ENCODE measurements at regions not wholly inside any gene's neighbourhood (a gene's known extent, or its start where the extent isn't known, plus 50 kb on each side); places are given as distances from the start of the nearest gene placed in this dataset.

DNA sequence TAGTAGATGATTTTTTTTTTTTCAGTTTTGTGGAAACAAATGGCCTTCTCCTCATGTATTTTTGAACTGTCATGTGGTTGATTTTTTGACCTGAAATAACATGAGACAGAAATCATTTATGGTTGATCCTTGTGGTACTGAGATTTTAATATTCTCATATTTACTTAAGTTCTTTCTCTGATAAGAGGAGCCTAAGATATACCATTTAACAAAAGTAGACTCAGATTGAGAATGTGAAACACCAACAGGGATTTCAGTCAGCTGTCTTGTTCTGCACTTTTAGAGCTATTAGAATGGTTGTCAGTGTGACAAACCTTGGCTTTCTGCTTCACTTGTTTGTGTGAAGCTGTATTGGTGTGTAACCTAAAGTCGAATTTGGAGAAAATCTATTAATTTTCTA is 575.7 kb downstream of the SPOCK3 start:
- H3K4me2 ChIP-seq (replicated peaks; ENCODE audit: low read depth, low read length, poor library complexity, severe bottlenecking): no peak overlapping the region
- CTCF ChIA-PET: no interaction called here
- TF ChIP-seq EZH2 (IDR thresholded peaks at IDR 0.05; ENCODE audit: borderline replicate concordance, insufficient read depth, low read depth, low read length, poor library complexity, severe bottlenecking): no peak
- no peak for TF ChIP-seq CTCF (IDR thresholded peaks at IDR 0.05)
- H3K27me3 Mint-ChIP-seq: no peaks in the 10 kb centered on the region
- no peak overlapping the region for H3K27ac ChIP-seq (ENCODE audit: low read length in 2 of 2)
- H3K36me3 ChIP-seq (replicated peaks in 1 of 2; ENCODE audit: control extremely low read depth in 1 of 2, control insufficient read depth in 1 of 2, extremely low read depth in 1 of 2, insufficient read depth in 2 of 2, low read length in 1 of 2): no peaks in the 10 kb centered on the region
- no peaks in the 10 kb centered on the region for H3K9me3 Mint-ChIP-seq (ENCODE audit: insufficient read depth)
- no peak overlapping the region for H3K4me3 ChIP-seq (ENCODE audit: control extremely low read depth in 1 of 5, extremely low read depth in 1 of 5, insufficient read depth in 1 of 5, low read depth in 2 of 5, low read length in 4 of 5)
- intact Hi-C loops (cut with micrococcal nuclease): no loop called here
- DNase-seq (no peak), ATAC-seq (ENCODE audit: low read depth) (no peak)
- H3K4me1 Mint-ChIP-seq: no peaks in the 10 kb centered on the region
- H4K20me1 ChIP-seq (ENCODE audit: control insufficient read depth, insufficient read depth, low read length, poor library complexity, severe bottlenecking): no peaks in the 10 kb centered on the region
- no peaks in the 10 kb centered on the region for H3K4me1 ChIP-seq (ENCODE audit: control insufficient read depth in 2 of 2, insufficient read depth in 2 of 2, low read length in 2 of 2)
- no peak overlapping the region for H3K27ac Mint-ChIP-seq
- H3K4me3 Mint-ChIP-seq: no peak overlapping the region
- no peaks in the 10 kb centered on the region for H3K9me3 ChIP-seq (ENCODE audit: control extremely low read depth in 1 of 3, control insufficient read depth in 2 of 3, insufficient read depth in 1 of 3, low read length in 2 of 3)
- POLR2A ChIA-PET: no interaction called here
- no peak overlapping the region for H3K9ac ChIP-seq (ENCODE audit: low read length)
- no peak overlapping the region for H2AFZ ChIP-seq (ENCODE audit: insufficient read depth, low read depth, low read length, poor library complexity, severe bottlenecking)
- no CpG with 5 or more reads among the region's 1 CpG for WGBS (ENCODE audit: insufficient coverage)
- no peaks in the 10 kb centered on the region for H3K27me3 ChIP-seq (replicated peaks in 1 of 4; ENCODE audit: control extremely low read depth in 1 of 4, control insufficient read depth in 3 of 4, insufficient read depth in 4 of 4, low read length in 3 of 4)
- no peaks in the 10 kb centered on the region for H3K79me2 ChIP-seq (ENCODE audit: control insufficient read depth, insufficient read depth, low read length)

DNA sequence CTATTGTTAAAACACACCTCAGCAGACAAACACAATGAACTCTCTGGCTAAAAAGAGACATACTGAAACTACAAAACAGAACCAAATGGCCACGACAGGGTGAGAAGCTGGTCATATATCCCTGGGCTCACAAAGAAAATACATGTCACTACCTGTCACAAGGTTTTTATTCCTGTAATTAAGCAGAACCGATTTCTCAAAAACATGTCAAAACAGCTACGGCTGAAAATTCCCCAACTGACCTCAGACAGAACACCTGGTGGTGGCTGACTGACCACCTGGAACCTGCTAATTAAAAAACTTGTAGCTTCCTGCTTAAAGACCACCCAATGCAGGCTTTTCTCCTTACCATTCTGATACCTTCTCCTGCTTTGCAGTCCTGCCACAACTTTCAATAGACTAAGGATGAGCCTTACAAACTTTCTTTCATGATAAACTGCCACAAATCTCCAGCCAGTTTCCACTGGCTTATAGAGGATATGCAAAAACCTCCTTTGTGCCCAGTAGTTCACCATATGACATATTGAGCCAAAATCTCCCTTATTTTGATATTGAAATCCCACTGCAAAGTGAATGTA is 571.9 kb downstream of the SPOCK3 start:
- Histone ChIP-seq H3K4me3 (ENCODE audit: control extremely low read depth in 1 of 5, extremely low read depth in 1 of 5, insufficient read depth in 1 of 5, low read depth in 2 of 5, low read length in 4 of 5) (no peak overlapping the region), H3K79me2 (ENCODE audit: control insufficient read depth, insufficient read depth, low read length) (no peaks in the 10 kb centered on the region), H2AFZ (ENCODE audit: insufficient read depth, low read depth, low read length, poor library complexity, severe bottlenecking) (no peak overlapping the region), H3K4me1 (ENCODE audit: control insufficient read depth in 2 of 2, insufficient read depth in 2 of 2, low read length in 2 of 2) (no peaks in the 10 kb centered on the region), H3K27me3 (replicated peaks in 1 of 4; ENCODE audit: control extremely low read depth in 1 of 4, control insufficient read depth in 3 of 4, insufficient read depth in 4 of 4, low read length in 3 of 4) (no peaks in the 10 kb centered on the region), H3K9ac (ENCODE audit: low read length) (no peak overlapping the region), H3K27ac (ENCODE audit: low read length in 2 of 2) (no peak overlapping the region), H3K36me3 (replicated peaks in 1 of 2; ENCODE audit: control extremely low read depth in 1 of 2, control insufficient read depth in 1 of 2, extremely low read depth in 1 of 2, insufficient read depth in 2 of 2, low read length in 1 of 2) (no peaks in the 10 kb centered on the region), H4K20me1 (ENCODE audit: control insufficient read depth, insufficient read depth, low read length, poor library complexity, severe bottlenecking) (no peaks in the 10 kb centered on the region), H3K4me2 (replicated peaks; ENCODE audit: low read depth, low read length, poor library complexity, severe bottlenecking) (no peak overlapping the region), H3K9me3 (ENCODE audit: control extremely low read depth in 1 of 3, control insufficient read depth in 2 of 3, insufficient read depth in 1 of 3, low read length in 2 of 3) (no peaks in the 10 kb centered on the region)
- POLR2A ChIA-PET: no interaction called here
- no peak for TF ChIP-seq EZH2 (IDR thresholded peaks at IDR 0.05; ENCODE audit: borderline replicate concordance, insufficient read depth, low read depth, low read length, poor library complexity, severe bottlenecking)
- no peak for DNase-seq
- ATAC-seq (ENCODE audit: low read depth): no peak
- Mint-ChIP-seq H3K4me1 (no peaks in the 10 kb centered on the region), H3K4me3 (no peak overlapping the region), H3K27me3 (no peaks in the 10 kb centered on the region), H3K9me3 (ENCODE audit: insufficient read depth) (no peaks in the 10 kb centered on the region), H3K27ac (no peak overlapping the region)
- intact Hi-C loops (cut with micrococcal nuclease): no loop called here
- CTCF ChIA-PET: no interaction called here
- 60% methylated on average over 2 of the region's 3 CpGs for WGBS (ENCODE audit: insufficient coverage)
